ENCODE measurements at regions not wholly inside any gene's neighbourhood (a gene's known extent, or its start where the extent isn't known, plus 50 kb on each side); places are given as distances from the start of the nearest gene placed in this dataset.

DNA sequence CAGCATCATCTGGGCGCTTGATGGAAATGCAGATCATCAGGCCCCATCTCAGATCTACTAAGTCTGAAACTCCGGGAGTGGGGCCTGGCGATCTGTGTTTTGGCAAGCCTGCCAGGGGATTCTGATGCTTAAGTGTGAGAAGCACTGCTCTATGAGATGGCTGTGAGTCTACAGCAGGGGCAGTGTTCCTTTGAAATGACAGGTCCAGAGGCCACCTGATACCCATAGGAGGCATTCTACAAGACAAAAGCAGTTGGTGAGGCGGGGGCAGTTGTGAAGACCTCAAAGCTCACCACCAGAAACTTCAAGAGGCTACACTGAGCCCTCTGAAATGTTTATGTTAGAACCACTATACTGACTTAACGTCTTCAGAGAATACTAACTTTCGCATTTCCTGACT is 86.9 kb upstream of the SPATA31D4 start:
- TF ChIP-seq, protein P1, sequence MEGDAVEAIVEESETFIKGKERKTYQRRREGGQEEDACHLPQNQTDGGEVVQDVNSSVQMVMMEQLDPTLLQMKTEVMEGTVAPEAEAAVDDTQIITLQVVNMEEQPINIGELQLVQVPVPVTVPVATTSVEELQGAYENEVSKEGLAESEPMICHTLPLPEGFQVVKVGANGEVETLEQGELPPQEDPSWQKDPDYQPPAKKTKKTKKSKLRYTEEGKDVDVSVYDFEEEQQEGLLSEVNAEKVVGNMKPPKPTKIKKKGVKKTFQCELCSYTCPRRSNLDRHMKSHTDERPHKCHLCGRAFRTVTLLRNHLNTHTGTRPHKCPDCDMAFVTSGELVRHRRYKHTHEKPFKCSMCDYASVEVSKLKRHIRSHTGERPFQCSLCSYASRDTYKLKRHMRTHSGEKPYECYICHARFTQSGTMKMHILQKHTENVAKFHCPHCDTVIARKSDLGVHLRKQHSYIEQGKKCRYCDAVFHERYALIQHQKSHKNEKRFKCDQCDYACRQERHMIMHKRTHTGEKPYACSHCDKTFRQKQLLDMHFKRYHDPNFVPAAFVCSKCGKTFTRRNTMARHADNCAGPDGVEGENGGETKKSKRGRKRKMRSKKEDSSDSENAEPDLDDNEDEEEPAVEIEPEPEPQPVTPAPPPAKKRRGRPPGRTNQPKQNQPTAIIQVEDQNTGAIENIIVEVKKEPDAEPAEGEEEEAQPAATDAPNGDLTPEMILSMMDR (IDR thresholded peaks at IDR 0.05) = no peak
- TF ChIP-seq POLR2A (IDR thresholded peaks at IDR 0.05) (no peak), POLR2AphosphoS5 (IDR thresholded peaks at IDR 0.05) (no peak)

Measured in gastroesophageal sphincter (tissue), 3 donors.